NB4 (cell line): ENCODE measurements at regions not wholly inside any gene's neighbourhood (a gene's known extent, or its start where the extent isn't known, plus 50 kb on each side); places are given as distances from the start of the nearest gene placed in this dataset.
"Not testable (repeated sequence)": the region's sequence is repeated elsewhere in the genome, so short reads cannot be mapped to it uniquely, and the experiment has no call there.

ENCODE experiments used
- DNase-seq: peaks from one replicate; pipeline ENCODE4 v3.0.0; 2010; ENCODE audit warnings: low read depth
- H3K4me3 ChIP-seq: one replicate; pipeline ENCODE4 v1.5.1; 2011; ENCODE audit warnings: mild to moderate bottlenecking, low read depth, low read length, moderate library complexity
- CTCF ChIP-seq: IDR thresholded peaks from one replicate; pipeline ENCODE4 v1.5.1; 2012; ENCODE audit warnings: low read depth, low read length
- MAX ChIP-seq: IDR thresholded peaks from 2 replicates; pipeline ENCODE4 v1.6.1; 2011; ENCODE audit warnings: low read depth, low read length
- MYC ChIP-seq: IDR thresholded peaks from 2 replicates; pipeline ENCODE4 v1.6.1; 2011; ENCODE audit warnings: low read depth, low read length
- POLR2A ChIP-seq: IDR thresholded peaks from 2 replicates; pipeline ENCODE4 v1.6.1; 2011; ENCODE audit warnings: mild to moderate bottlenecking; ENCODE audit not compliant: insufficient read length; ENCODE audit errors: extremely low read depth

GRCh38 chr3:145079436-145079835 lies 1081.5 kb downstream of the PLOD2 start:
- no peak overlapping the region for H3K4me3 ChIP-seq
- no peak for TF ChIP-seq CTCF
- no peak for TF ChIP-seq MYC
- no peak for TF ChIP-seq POLR2A
- TF ChIP-seq MAX: no peak

GRCh38 chr3:145087038-145087437 lies 1073.9 kb downstream of the PLOD2 start:
- H3K4me3 ChIP-seq: no peak overlapping the region
- TF ChIP-seq MYC (no peak), POLR2A (no peak), CTCF (no peak), MAX (no peak)
- DNase-seq: no peak

More at GRCh38 chr3:145079436-145079835, 1081.5 kb downstream of the PLOD2 start:
- DNase-seq: no peak

GRCh38 chr3:145088917-145089316 lies 1072.1 kb downstream of the PLOD2 start:
- TF ChIP-seq POLR2A (no peak), MYC (no peak), MAX (no peak), CTCF (no peak)
- no peak overlapping the region for H3K4me3 ChIP-seq
- peak; percentile 6 for DNase-seq

GRCh38 chr3:145089337-145089736 lies 1071.6 kb downstream of the PLOD2 start:
- TF ChIP-seq MYC (no peak), POLR2A (no peak), CTCF (no peak), MAX (no peak)
- no peak for DNase-seq
- H3K4me3 ChIP-seq: no peak overlapping the region

- TF ChIP-seq CTCF: no peak
- no peak for TF ChIP-seq POLR2A
- no peak for TF ChIP-seq MAX
- no peak for TF ChIP-seq MYC
- peak; percentile 45 for DNase-seq
- H3K4me3 ChIP-seq: no peak overlapping the region
These were observed 1066.5 kb downstream of the PLOD2 start for GRCh38 chr3:145094355-145094941.

- H3K4me3 ChIP-seq, DNase-seq: not testable (repeated sequence)
These were observed 1049.8 kb downstream of the PLOD2 start for GRCh38 chr3:145111141-145111540.
